ENCODE measurements at regions not wholly inside any gene's neighbourhood (a gene's known extent, or its start where the extent isn't known, plus 50 kb on each side); places are given as distances from the start of the nearest gene placed in this dataset.

DNA sequence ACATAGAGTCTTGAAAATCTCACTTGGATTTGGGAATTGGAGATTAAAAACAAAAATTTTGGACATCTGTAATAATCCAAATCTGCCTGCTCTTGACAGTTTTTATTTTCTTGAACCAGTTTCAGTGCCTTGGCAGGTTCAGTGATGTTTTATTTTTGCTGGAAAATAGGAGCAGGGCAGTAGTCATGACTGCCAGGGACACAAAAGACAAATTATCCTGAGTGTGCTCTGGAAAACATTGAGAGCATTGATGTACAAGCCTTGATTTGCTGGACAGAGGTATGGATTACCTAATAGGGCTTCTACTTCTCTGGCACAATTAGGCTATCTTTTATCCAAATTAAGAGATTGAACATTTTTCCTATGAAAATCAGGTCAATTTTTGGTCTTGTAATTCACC is 123.4 kb upstream of the SFRP2 start:
- Histone ChIP-seq H3K4me2 (ENCODE audit: insufficient read depth in 1 of 2, low read depth in 2 of 2, low read length in 2 of 2) (no peak overlapping the region), H3K4me1 (replicated peaks in 1 of 4; ENCODE audit: control insufficient read depth in 3 of 4, insufficient read depth in 4 of 4, low read length in 3 of 4) (peaks cover 0 to 3% (median under 1%) of the 10 kb centered on the region in 4 experiments; a peak in 2 of 7 replicates), H3K56ac (replicated peaks; ENCODE audit: insufficient read length, low read depth, low read length) (no peak overlapping the region), H3K9ac (replicated peaks in 1 of 4; ENCODE audit: extremely low read depth in 1 of 4, low read depth in 3 of 4, low read length in 3 of 4) (no peak overlapping the region), H2BK120ac (replicated peaks; ENCODE audit: low read depth, low read length) (no peak overlapping the region), H4K20me1 (replicated peaks in 1 of 2; ENCODE audit: control insufficient read depth in 1 of 2, insufficient read depth in 2 of 2, low read length in 2 of 2) (no peaks in the 10 kb centered on the region), H3K79me1 (ENCODE audit: low read depth, low read length) (no peaks in the 10 kb centered on the region), H2AFZ (ENCODE audit: low read length) (no peak overlapping the region), H3K36me3 (ENCODE audit: control insufficient read depth in 2 of 4, insufficient read depth in 4 of 4, low read length in 3 of 4) (no peaks in the 10 kb centered on the region), H3K9me3 (ENCODE audit: insufficient read depth in 2 of 2, low read depth in 1 of 2, low read length in 1 of 2) (no peaks in the 10 kb centered on the region), H3K23me2 (ENCODE audit: low read depth, low read length) (no peaks in the 10 kb centered on the region), H2BK5ac (ENCODE audit: low read depth, low read length) (no peak overlapping the region), H4K8ac (ENCODE audit: extremely low read depth, insufficient read depth, low read length) (no peak overlapping the region), H3K23ac (ENCODE audit: insufficient read length) (no peak overlapping the region), H3K27me3 (replicated peaks in 1 of 4; ENCODE audit: control insufficient read depth in 3 of 4, extremely low read depth in 1 of 4, insufficient read depth in 3 of 4, low read length in 3 of 4) (no peaks in the 10 kb centered on the region), H3K79me2 (ENCODE audit: control insufficient read depth in 1 of 2, insufficient read depth in 2 of 2, low read length in 2 of 2) (no peaks in the 10 kb centered on the region), H2BK20ac (ENCODE audit: low read length) (no peak overlapping the region), H4K91ac (replicated peaks; ENCODE audit: insufficient read length, low read length) (no peak overlapping the region), H3K27ac (ENCODE audit: low read depth, low read length) (no peak overlapping the region), H3K14ac (ENCODE audit: insufficient read length) (no peak overlapping the region), H2BK15ac (ENCODE audit: low read length) (no peak overlapping the region), H2AK5ac (ENCODE audit: low read depth, low read length) (no peak overlapping the region), H3K4me3 (ENCODE audit: extremely low read depth in 1 of 4, insufficient read depth in 2 of 4, low read depth in 3 of 4, low read length in 4 of 4) (no peak overlapping the region), H3K18ac (ENCODE audit: extremely low read depth, low read length) (no peak overlapping the region), H2BK12ac (ENCODE audit: low read depth, low read length) (no peak overlapping the region), H4K5ac (ENCODE audit: insufficient read length, low read depth, low read length) (no peak overlapping the region), H3K4ac (replicated peaks; ENCODE audit: insufficient read length, low read depth, low read length) (no peak overlapping the region)
- TF ChIP-seq SP2 (IDR thresholded peaks at IDR 0.05; ENCODE audit: low read length) (no peak), NANOG (IDR thresholded peaks at IDR 0.05; ENCODE audit: insufficient read depth, low read depth, low read length, poor library complexity, severe bottlenecking) (no peak), CBX8 (IDR thresholded peaks at IDR 0.05; ENCODE audit: borderline replicate concordance, low read depth, low read length) (no peak), BRCA1 (IDR thresholded peaks at IDR 0.05; ENCODE audit: low read depth, low read length) (no peak), RFX5 (IDR thresholded peaks at IDR 0.05; ENCODE audit: borderline replicate concordance, low read depth, low read length) (no peak), NRF1 (IDR thresholded peaks at IDR 0.05; ENCODE audit: low read depth, low read length) (no peak), POLR2AphosphoS5 (IDR thresholded peaks at IDR 0.05; ENCODE audit: low read depth, low read length) (no peak), GABPA (IDR thresholded peaks at IDR 0.05; ENCODE audit: borderline replicate concordance, insufficient read depth, low read length) (no peak), SP4 (IDR thresholded peaks at IDR 0.05; ENCODE audit: low read length) (no peak)
- no peak for DNase-seq (ENCODE audit: low read depth in 1 of 2, low spot score in 2 of 2)
- FAIRE-seq, result no peak
- ChIA-PET POLR2A (ENCODE audit: partially characterized antibody) (no interaction called here), CTCF (ENCODE audit: partially characterized antibody) (no interaction called here)

Measured in H1 (cell line).